Mesendoderm (in vitro differentiated cells): ENCODE measurements at regions not wholly inside any gene's neighbourhood (a gene's known extent, or its start where the extent isn't known, plus 50 kb on each side); places are given as distances from the start of the nearest gene placed in this dataset.
"Not testable (repeated sequence)": the region's sequence is repeated elsewhere in the genome, so short reads cannot be mapped to it uniquely, and the experiment has no call there.

Source experiments
- DNase-seq: peaks from one replicate; pipeline ENCODE4 v3.0.0; 2013
- H2AK5ac ChIP-seq: 2 replicates; pipeline ENCODE4 v1.6.1; 2013; ENCODE audit warnings: low read length, inconsistent platforms
- H2BK120ac ChIP-seq: 2 replicates; pipeline ENCODE4 v1.6.1; 2013; ENCODE audit warnings: low read depth, mild to moderate bottlenecking, low read length, moderate library complexity, mixed read lengths
- H2BK15ac ChIP-seq: replicated peaks from 2 replicates; pipeline ENCODE4 v1.6.1; 2013; ENCODE audit warnings: low read depth, mild to moderate bottlenecking, moderate library complexity
- H2BK5ac ChIP-seq: 2 replicates; pipeline ENCODE4 v1.6.1; 2013; ENCODE audit warnings: low read length, inconsistent platforms
- H3K18ac ChIP-seq: 2 replicates; pipeline ENCODE4 v1.6.1; 2013; ENCODE audit warnings: mild to moderate bottlenecking, low read length, mixed read lengths
- H3K23ac ChIP-seq: one replicate; pipeline ENCODE4 v1.6.1; 2013; ENCODE audit warnings: low read length
- H3K27ac ChIP-seq: 2 replicates; pipeline ENCODE4 v1.5.1; 2013; ENCODE audit warnings: low read depth, mild to moderate bottlenecking, inconsistent platforms, low read length, moderate library complexity
- H3K27me3 ChIP-seq: 2 replicates; pipeline ENCODE4 v1.6.1; 2013; ENCODE audit warnings: low read length, control low read depth, mild to moderate bottlenecking, inconsistent platforms; ENCODE audit not compliant: insufficient read depth, poor library complexity
- H3K36me3 ChIP-seq: 2 replicates; pipeline ENCODE4 v1.6.1; 2013; ENCODE audit warnings: low read length, inconsistent platforms; ENCODE audit not compliant: control insufficient read depth, insufficient read depth
- H3K4ac ChIP-seq: one replicate; pipeline ENCODE4 v1.6.1; 2013; ENCODE audit warnings: low read depth, mild to moderate bottlenecking, low read length, moderate library complexity
- H3K4me1 ChIP-seq: 2 replicates; pipeline ENCODE4 v1.6.1; 2013; ENCODE audit warnings: low read depth, low read length, inconsistent platforms; ENCODE audit not compliant: control insufficient read depth
- H3K4me2 ChIP-seq: 2 replicates; pipeline ENCODE4 v1.6.1; 2013; ENCODE audit warnings: low read length
- H3K4me3 ChIP-seq: 2 replicates; pipeline ENCODE4 v1.5.1; 2013; ENCODE audit warnings: mild to moderate bottlenecking, low read length
- H3K56ac ChIP-seq: one replicate; pipeline ENCODE4 v1.6.1; 2013; ENCODE audit warnings: low read length
- H3K79me1 ChIP-seq: 2 replicates; pipeline ENCODE4 v1.6.1; 2013; ENCODE audit warnings: low read length, inconsistent platforms
- H3K79me2 ChIP-seq: 2 replicates; pipeline ENCODE4 v1.6.1; 2013; ENCODE audit warnings: mild to moderate bottlenecking, low read length; ENCODE audit not compliant: control insufficient read depth, insufficient read depth
- H3K9ac ChIP-seq: 2 replicates; pipeline ENCODE4 v1.6.1; 2013; ENCODE audit warnings: low read length, inconsistent platforms
- H4K5ac ChIP-seq: one replicate; pipeline ENCODE4 v1.6.1; 2013; ENCODE audit warnings: low read length
- H4K8ac ChIP-seq: one replicate; pipeline ENCODE4 v1.6.1; 2013; ENCODE audit warnings: low read depth, mild to moderate bottlenecking, control low read depth, low read length, moderate library complexity
- WGBS: extraction: QIAGEN DNeasy Blood & Tissue Kit; methylation state at CpG from one replicate; pipeline ENCODE4 v1.1.7; 2013; ENCODE audit warnings: low lambda C conversion rate, missing lambda C conversion rate; ENCODE audit not compliant: insufficient coverage; ENCODE audit errors: extremely low coverage; 5-methylcytosine and 5-hydroxymethylcytosine counted together

GRCh38 chr2:239829326-239829725, 195.8 kb downstream of the NDUFA10 start:
- no peak overlapping the region for H2BK15ac ChIP-seq
- no peak overlapping the region for H4K5ac ChIP-seq
- H3K27me3 ChIP-seq, result no peaks in the 10 kb centered on the region
- H3K79me1 ChIP-seq, result no peaks in the 10 kb centered on the region
- no peak overlapping the region for H2BK5ac ChIP-seq
- H4K8ac ChIP-seq, result no peak overlapping the region
- WGBS, result no CpG with 5 or more reads among the region's 15 CpGs
- H3K18ac ChIP-seq, result no peak overlapping the region
- no peak overlapping the region for H3K4me2 ChIP-seq
- DNase-seq, result no peak
- H3K4me3 ChIP-seq, result no peak overlapping the region
- H2AK5ac ChIP-seq, result no peak overlapping the region
- no peak overlapping the region for H3K23ac ChIP-seq
- no peaks in the 10 kb centered on the region for H3K4me1 ChIP-seq
- H3K4ac ChIP-seq, result no peak overlapping the region
- H3K56ac ChIP-seq, result no peak overlapping the region
- no peaks in the 10 kb centered on the region for H3K79me2 ChIP-seq
- H3K27ac ChIP-seq, result no peak overlapping the region
- H3K36me3 ChIP-seq, result no peaks in the 10 kb centered on the region
- no peak overlapping the region for H2BK120ac ChIP-seq
- H3K9ac ChIP-seq, result no peak overlapping the region

- not testable (repeated sequence) for H3K56ac ChIP-seq, H3K18ac ChIP-seq, H3K23ac ChIP-seq, H3K9ac ChIP-seq, H2AK5ac ChIP-seq, H2BK15ac ChIP-seq, H3K79me1 ChIP-seq, H3K4ac ChIP-seq, H3K4me1 ChIP-seq, H3K4me2 ChIP-seq, H3K27me3 ChIP-seq, H3K36me3 ChIP-seq, H4K8ac ChIP-seq, H2BK120ac ChIP-seq, H2BK5ac ChIP-seq, H3K27ac ChIP-seq, H3K4me3 ChIP-seq, DNase-seq, H3K79me2 ChIP-seq, H4K5ac ChIP-seq
- WGBS, result no CpG with 5 or more reads among the region's 12 CpGs
These were observed 196.2 kb downstream of the NDUFA10 start for GRCh38 chr2:239828973-239829275.

- Histone ChIP-seq H2AK5ac (no peak overlapping the region), H4K5ac (no peak overlapping the region), H3K4me1 (no peaks in the 10 kb centered on the region), H4K8ac (no peak overlapping the region), H3K56ac (no peak overlapping the region), H3K4me2 (no peak overlapping the region), H3K4ac (no peak overlapping the region), H3K9ac (no peak overlapping the region), H3K23ac (no peak overlapping the region), H2BK120ac (no peak overlapping the region), H3K27me3 (no peaks in the 10 kb centered on the region), H2BK5ac (no peak overlapping the region), H3K18ac (no peak overlapping the region), H3K36me3 (no peaks in the 10 kb centered on the region), H3K4me3 (no peak overlapping the region), H2BK15ac (no peak overlapping the region), H3K27ac (no peak overlapping the region), H3K79me2 (no peaks in the 10 kb centered on the region), H3K79me1 (no peaks in the 10 kb centered on the region)
- DNase-seq, result no peak
- WGBS, result no CpG with 5 or more reads among the region's 20 CpGs
These were observed 196.8 kb downstream of the NDUFA10 start for GRCh38 chr2:239828192-239828972.

- Histone ChIP-seq H3K36me3 (no peaks in the 10 kb centered on the region), H3K4me3 (no peak overlapping the region), H3K79me2 (no peaks in the 10 kb centered on the region), H3K27ac (no peak overlapping the region), H2BK120ac (no peak overlapping the region), H3K4me2 (no peak overlapping the region), H3K79me1 (no peaks in the 10 kb centered on the region), H2BK15ac (no peak overlapping the region), H3K23ac (no peak overlapping the region), H3K27me3 (no peaks in the 10 kb centered on the region), H3K4me1 (no peaks in the 10 kb centered on the region), H3K4ac (no peak overlapping the region), H3K56ac (no peak overlapping the region), H3K18ac (no peak overlapping the region), H3K9ac (no peak overlapping the region), H2AK5ac (no peak overlapping the region), H4K5ac (no peak overlapping the region), H4K8ac (no peak overlapping the region), H2BK5ac (no peak overlapping the region)
- DNase-seq, result no peak
- no CpG with 5 or more reads among the region's 11 CpGs for WGBS
These were observed 197.6 kb downstream of the NDUFA10 start for GRCh38 chr2:239827523-239827890.

- no peak overlapping the region for H3K56ac ChIP-seq
- no peak overlapping the region for H3K4me3 ChIP-seq
- no peak overlapping the region for H2AK5ac ChIP-seq
- no peaks in the 10 kb centered on the region for H3K36me3 ChIP-seq
- H2BK120ac ChIP-seq, result no peak overlapping the region
- H3K23ac ChIP-seq, result no peak overlapping the region
- H3K27ac ChIP-seq, result no peak overlapping the region
- H2BK15ac ChIP-seq, result no peak overlapping the region
- no peak overlapping the region for H4K8ac ChIP-seq
- H3K4me1 ChIP-seq, result no peaks in the 10 kb centered on the region
- H4K5ac ChIP-seq, result no peak overlapping the region
- H2BK5ac ChIP-seq, result no peak overlapping the region
- H3K4ac ChIP-seq, result no peak overlapping the region
- H3K79me1 ChIP-seq, result no peaks in the 10 kb centered on the region
- H3K9ac ChIP-seq, result no peak overlapping the region
- no peaks in the 10 kb centered on the region for H3K27me3 ChIP-seq
- no peak overlapping the region for H3K4me2 ChIP-seq
- no peak for DNase-seq
- no peak overlapping the region for H3K18ac ChIP-seq
- H3K79me2 ChIP-seq, result no peaks in the 10 kb centered on the region
- WGBS, result no CpG with 5 or more reads among the region's 21 CpGs
These were observed 198.2 kb downstream of the NDUFA10 start for GRCh38 chr2:239826786-239827522.
